T-helper 9 cell (primary cell): ENCODE measurements at regions not wholly inside any gene's neighbourhood (a gene's known extent, or its start where the extent isn't known, plus 50 kb on each side); places are given as distances from the start of the nearest gene placed in this dataset.

Source experiments
- DNase-seq: peaks from one replicate; pipeline ENCODE4 v3.0.0-alpha.2; 2020

DNA sequence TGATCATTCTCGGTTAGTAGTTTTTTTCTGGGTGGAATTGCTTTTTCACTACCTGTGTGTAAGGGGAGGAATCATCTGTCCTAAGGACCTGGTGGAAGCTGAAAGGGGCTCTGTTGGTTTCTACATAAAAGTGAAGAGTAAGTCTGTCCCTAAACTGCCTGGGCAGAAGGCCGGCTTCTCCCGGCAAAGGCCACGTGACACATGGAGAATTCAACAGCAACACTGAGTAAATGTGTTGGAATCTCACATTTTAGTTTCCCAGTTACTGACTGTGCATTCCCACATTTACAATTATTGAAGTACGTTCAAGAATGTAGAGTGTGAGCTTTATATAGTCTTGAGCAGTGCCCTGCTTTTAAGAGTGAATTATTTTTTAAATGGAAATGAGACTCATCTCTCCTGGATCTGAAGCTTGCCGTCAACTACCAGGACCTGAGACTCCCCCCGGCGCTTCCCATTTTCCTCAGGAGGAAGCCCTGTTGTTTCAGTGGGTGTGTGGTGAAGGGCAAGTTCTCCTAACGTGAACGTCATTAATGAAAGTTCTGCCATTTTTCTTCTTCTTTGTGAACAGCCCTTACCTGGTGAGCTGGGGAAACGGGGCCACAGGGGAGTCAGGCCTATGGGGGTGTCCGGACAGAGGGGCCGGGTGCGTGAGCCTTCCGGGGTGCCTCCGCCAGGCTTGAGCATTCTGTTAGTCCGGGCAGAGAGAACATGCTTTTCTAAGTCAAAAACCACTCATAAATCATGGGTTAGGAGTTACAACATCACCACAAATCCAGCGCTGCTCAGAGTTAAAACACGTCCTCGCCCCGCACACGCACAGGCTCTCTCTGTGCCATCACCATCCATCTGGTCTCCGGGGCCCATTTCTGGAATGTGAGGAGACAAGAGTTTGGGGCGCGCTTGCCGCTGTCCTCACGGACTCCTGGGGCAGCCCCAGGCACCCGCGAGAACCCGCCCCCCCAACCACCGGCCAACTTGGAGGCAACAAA is 56.6 kb upstream of the SMOC2 start:
- DNase-seq = no peak

DNA sequence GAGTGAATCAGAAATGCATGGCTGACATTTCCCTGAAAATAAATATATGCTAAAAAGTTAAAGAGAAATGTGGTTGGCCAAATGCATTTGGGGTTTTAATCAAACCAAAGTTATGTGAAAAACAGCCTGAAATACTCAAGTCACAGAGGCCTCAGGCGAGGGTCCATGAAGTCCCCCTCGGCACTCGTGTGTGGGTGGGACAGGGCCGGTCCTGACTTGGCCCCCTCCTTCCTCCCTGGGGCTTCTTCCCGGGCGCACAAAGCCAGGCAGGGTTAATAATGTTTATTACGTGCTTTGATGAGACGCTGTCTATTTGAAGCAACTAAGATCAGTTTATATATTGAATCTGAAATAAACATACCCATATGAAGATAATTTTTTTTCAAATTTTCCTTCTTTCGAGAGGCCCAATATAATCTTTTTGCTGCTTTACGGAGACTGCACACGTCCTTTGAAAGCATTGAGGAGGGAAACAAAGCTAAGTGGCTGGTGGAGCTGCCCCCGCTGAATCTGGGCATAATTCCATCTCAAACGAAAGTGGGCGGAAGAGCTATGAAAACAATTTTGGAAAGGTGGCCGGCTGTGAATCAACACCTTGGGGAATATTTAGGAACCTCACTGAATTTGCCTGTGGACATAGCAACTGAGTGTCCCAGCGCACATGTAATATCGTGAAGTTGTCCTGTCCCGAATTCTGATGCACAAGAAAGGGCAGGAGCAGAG is 55.8 kb upstream of the SMOC2 start:
- DNase-seq = no peak

DNA sequence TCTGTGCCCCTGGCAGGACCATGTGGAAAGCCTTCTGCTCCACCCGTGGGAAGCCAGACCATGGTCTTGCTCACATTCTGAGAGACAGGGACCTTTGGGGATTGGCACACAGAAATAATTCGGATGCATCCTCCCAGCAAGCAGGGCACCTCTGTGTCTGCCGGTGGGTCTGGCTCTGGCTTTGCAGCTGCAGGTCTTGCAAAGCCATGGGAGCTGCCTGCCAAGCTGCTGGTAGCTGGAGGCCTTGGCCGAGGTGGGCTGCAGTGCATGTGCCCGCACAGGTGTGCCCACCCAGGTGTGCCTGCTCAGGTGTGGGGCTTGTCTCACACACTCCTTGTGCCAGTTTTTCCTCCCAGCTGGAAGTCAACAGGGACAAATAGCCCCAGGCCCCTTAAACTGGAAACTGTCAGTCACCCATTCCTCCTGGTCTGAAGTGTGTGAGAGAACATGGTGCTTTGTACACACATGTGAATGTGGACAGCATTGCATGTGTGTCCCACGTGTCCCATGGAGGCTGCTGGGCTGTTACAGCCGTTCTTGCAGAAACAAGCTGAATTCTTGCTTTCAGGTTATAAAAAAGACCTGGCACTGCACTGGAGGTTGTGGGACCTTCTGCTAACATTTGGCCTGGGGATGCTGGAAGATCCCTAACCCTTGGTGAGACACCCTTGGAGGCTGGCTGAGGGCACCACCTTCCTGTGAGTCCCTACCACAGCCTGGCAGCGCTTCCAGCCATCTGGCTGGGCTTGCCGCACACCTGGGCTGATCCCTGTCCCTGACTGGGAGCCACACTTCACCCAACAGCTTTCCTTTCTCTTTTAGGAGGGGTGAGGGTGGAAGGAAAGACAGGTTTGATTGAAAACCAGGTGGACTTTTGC is 54.9 kb upstream of the SMOC2 start:
- no peak for DNase-seq

DNA sequence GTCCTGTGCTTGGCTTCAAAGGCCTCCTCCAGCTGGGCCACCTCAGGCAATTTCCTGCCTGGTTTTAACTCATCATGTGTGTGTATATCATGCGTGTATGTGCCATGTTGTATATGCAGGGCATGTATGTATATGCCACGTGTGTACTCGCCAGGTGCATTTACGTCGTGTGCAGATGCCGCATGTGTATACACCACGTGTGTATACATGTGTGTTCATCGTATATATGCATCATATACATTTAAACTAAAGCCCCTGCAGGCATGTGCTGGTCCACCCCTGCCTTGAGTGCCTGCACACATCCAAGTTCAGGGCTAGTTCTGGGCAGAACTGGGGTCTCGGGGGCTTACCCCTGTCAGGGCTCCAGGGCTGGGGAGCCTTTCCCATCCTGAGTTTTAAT is 54.0 kb upstream of the SMOC2 start:
- no peak for DNase-seq

DNA sequence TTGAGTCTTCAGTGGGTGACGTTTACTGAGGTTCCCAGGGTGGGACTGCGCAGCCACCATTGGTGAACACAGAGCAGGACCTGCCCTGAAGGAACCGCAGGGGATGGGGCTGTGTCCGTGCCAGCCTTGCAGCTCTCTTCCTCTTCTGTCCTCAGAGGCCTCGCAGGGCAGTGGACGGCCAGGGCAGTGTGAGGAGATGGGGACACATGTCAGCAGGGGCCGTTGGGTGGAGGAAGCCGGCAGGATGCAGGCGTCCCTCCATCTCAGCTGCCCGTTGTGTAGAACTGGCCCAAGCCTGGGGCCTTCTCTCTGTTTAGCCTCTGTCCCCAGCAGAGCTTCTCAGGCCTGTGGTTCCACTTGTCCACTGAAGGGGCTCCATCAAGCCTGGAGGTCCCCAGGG is 53.6 kb upstream of the SMOC2 start:
- DNase-seq = no peak

DNA sequence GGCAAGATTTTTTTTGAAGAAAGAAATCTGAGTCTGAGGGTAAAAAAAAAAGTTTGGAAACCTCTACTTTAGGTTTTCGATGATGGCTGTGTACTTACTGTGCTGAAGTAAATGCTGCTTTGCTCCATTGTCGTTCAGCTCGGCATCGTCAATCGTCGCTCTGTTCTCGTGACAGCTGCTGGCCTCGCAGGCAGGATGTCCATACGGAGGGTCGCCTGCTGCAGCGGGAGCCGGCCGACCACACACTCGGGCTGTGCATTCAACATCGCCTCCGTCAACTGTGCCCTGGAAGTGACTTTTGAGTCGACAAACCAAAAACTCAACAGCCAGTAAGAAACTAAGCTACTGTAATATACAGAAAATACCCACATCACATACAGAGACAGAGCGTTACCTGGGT is 53.1 kb upstream of the SMOC2 start:
- DNase-seq = no peak

DNA sequence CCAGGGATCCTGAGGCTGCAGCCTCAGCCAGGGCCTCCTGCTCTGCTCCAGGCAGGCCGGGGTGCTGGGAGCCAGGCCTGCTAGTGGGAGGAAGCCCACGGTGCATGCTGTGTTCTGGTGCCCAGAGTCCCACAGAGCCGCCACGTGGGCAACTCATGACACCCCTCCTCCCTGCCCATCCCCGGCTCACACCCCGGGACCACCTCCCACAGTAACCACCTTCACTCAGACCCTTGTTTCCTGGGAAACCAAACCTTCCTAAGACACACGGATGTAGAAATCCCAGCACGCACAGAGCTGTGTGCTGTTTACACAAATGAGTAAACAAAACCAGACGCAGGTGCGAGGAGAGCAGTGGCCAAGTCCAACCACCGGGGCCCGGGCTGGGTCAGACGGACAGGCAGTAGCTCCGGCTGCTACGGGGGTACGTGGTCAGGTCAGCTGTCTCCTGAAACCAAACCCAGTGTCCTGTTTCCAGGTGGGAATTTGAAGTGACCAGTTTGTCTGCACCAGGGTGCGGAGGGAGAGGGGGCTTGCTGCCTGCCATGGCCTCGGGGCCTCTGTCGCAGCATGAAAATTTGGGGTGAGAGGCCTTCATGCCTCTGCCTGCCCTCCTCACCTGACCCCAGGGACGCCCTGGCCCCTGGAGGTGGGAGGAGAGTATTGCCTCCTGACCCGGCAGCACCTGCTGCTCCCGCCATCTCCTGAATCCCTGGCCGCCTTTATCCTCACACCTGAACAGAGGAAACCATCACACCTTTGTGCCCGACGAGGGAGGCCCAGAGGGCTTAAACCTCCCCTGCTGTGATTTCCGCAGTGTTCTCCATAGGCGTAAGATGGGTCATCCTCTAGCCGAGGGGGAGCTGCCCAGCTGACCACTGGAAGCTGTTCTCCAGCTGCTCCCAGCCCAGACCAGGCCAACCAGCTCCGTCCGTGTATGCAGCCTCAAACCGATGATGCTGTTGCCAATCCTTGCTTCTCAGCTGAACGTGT is 52.0 kb upstream of the SMOC2 start:
- no peak for DNase-seq

DNA sequence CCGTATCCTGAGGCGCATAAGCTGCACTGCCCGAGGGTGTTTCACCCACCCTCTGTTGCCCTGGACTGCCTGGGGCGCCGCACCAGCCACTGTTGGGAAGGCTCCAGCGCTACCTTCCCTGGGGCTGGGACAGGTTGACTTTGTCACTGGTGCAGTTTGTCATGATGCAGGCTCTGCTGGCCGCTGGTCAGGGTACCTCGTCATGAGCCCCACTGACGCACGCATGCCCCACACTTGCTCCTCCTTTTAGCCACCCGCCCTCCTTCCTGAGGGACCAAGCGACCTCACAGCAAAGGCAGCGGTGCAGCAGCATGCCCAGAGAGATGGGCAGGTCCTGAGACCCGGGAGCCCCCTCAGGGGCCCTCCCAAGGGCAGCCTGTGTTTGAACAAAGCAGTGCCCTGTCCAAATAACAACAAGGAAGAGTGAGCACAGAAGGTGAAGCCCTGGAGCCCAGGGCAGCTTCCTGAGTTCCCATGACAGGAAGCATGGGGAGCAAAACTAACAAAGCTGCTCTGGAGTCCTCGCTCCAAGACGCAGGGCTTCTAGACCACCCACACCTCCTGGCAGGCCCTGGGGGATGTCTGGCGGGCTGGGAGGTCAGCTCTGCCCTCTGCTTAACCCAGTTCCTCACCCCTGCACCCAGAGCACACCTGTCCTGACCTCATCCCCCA is 50.1 kb upstream of the SMOC2 start:
- no peak for DNase-seq
